Loucy (cell line): ENCODE measurements at regions not wholly inside any gene's neighbourhood (a gene's known extent, or its start where the extent isn't known, plus 50 kb on each side); places are given as distances from the start of the nearest gene placed in this dataset.

Experiments
- CTCF ChIP-seq: fragments of 200-600 bp; sonication (generic); conservative IDR thresholded peaks from 2 replicates; pipeline ENCODE4 v1.5.1; 2014; ENCODE audit warnings: mild to moderate bottlenecking, antibody characterized with exemption, low read length
- EZH2phosphoT487 ChIP-seq: fragments of 200-600 bp; IDR thresholded peaks from 2 replicates; pipeline ENCODE4 v1.6.1; 2018; ENCODE audit warnings: antibody characterized with exemption, mild to moderate bottlenecking, moderate library complexity, borderline replicate concordance

DNA sequence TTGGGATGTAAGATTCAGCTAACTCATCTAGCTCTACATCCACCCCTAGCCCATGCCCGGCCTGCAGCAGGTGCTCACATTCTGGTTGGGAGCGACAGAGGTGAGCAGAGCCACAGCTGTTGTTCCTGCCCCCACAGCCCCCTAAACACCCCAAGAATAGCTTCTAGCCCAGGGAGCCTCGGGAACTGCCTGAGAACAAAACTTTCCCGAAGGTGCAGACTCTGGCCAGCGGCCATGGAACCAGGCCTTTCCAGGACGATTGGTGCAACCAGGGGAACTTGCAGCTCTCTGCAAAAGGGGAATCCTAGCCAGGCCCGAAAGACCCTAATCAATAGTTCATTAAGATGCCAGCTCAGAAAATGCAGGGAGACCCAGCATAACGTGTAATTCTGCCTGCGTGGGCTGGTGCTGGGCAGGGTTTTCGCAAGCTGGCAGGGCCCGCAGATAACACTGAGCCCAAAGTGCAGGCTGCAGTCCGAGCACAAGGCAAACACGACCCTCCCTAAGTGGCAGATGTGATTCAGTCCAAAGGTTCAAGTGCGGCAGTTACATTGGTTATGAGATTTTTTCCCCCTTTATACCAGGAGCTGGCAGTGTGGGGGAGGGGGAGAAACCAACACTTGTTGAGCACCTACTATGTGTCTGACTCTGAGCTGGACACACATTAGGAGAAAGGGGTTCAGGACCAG lies 122.5 kb upstream of the MAP1LC3B2 start:
- TF ChIP-seq CTCF (no peak), EZH2phosphoT487 (no peak)
